Liver (tissue), 8 donors: ENCODE measurements at regions not wholly inside any gene's neighbourhood (a gene's known extent, or its start where the extent isn't known, plus 50 kb on each side); places are given as distances from the start of the nearest gene placed in this dataset.

Source experiments
- DNase-seq: peaks from one replicate; pipeline ENCODE4 v3.0.0-alpha.2; 2017; ENCODE audit warnings: low spot score
- H3K27ac ChIP-seq, 2 donors: one replicate each; pipeline ENCODE4 v1.7.0; 2013; ENCODE audit warnings: inconsistent platforms in 2 of 2, low read length in 2 of 2, control low read depth in 1 of 2, low read depth in 1 of 2, mild to moderate bottlenecking in 1 of 2
- H3K27me3 ChIP-seq, 4 donors: one replicate each; pipeline versions ENCODE4 v1.6.1 to v1.7.0; 2013; ENCODE audit warnings: low read length in 3 of 4, inconsistent platforms in 1 of 4, mild to moderate bottlenecking in 1 of 4, moderate library complexity in 1 of 4; ENCODE audit not compliant: control insufficient read depth in 4 of 4, insufficient read depth in 4 of 4
- H3K36me3 ChIP-seq, 4 donors: one replicate each; pipeline versions ENCODE4 v1.6.1 to v1.7.0; 2013; ENCODE audit warnings: low read length in 3 of 4, mild to moderate bottlenecking in 3 of 4, low read depth in 1 of 4, moderate library complexity in 1 of 4; ENCODE audit not compliant: control insufficient read depth in 4 of 4, insufficient read depth in 3 of 4
- H3K4me1 ChIP-seq, 4 donors: one replicate each; pipeline versions ENCODE4 v1.6.1 to v1.7.0; 2013; ENCODE audit warnings: low read length in 3 of 4, mild to moderate bottlenecking in 3 of 4, moderate library complexity in 1 of 4; ENCODE audit not compliant: control insufficient read depth in 4 of 4, insufficient read depth in 4 of 4
- H3K4me3 ChIP-seq, 3 donors: one replicate each; pipeline versions ENCODE4 v1.6.1 to v1.7.0; 2013; ENCODE audit warnings: low read length in 3 of 3, control low read depth in 1 of 3, low read depth in 1 of 3, mild to moderate bottlenecking in 1 of 3
- H3K9ac ChIP-seq, 2 donors: one replicate each; pipeline ENCODE4 v1.7.0; 2013; ENCODE audit warnings: low read length in 2 of 2, mild to moderate bottlenecking in 2 of 2, moderate library complexity in 2 of 2, control low read depth in 1 of 2, low read depth in 1 of 2
- H3K9me3 ChIP-seq, 4 donors: one replicate each; pipeline versions ENCODE4 v1.6.1 to v1.7.0; 2013; ENCODE audit warnings: low read length in 3 of 4; ENCODE audit not compliant: control insufficient read depth in 4 of 4
- CTCF ChIP-seq: fragments of 150-350 bp; IDR thresholded peaks from 2 replicates; pipeline ENCODE4 v1.5.1; 2017; ENCODE audit warnings: improper control_type of control experiment, low read depth, low read length; ENCODE audit not compliant: missing input control
- FOXA1 ChIP-seq: IDR thresholded peaks from 2 replicates; pipeline ENCODE4 v1.6.1; 2016; ENCODE audit warnings: antibody characterized with exemption
- FOXA2 ChIP-seq: IDR thresholded peaks from 2 replicates; pipeline ENCODE4 v1.6.1; 2016; ENCODE audit warnings: antibody characterized with exemption
- GABPA ChIP-seq, 2 donors: IDR thresholded peaks in 1 of 2; conservative IDR thresholded peaks in 1 of 2; 2 replicates each; pipeline ENCODE4 v1.6.1; 2016; ENCODE audit warnings: antibody characterized with exemption in 2 of 2, mild to moderate bottlenecking in 1 of 2, moderate library complexity in 1 of 2
- HNF4A ChIP-seq, 2 donors: conservative IDR thresholded peaks; 2 replicates each; pipeline ENCODE4 v1.6.1; 2016; ENCODE audit warnings: antibody characterized with exemption in 2 of 2, mild to moderate bottlenecking in 2 of 2
- JUND ChIP-seq, 2 donors: IDR thresholded peaks; 2 replicates each; pipeline ENCODE4 v1.6.1; 2016; ENCODE audit warnings: antibody characterized with exemption in 2 of 2
- RAD21 ChIP-seq, 2 donors: IDR thresholded peaks; 2 replicates each; pipeline ENCODE4 v1.6.1; 2016; ENCODE audit warnings: antibody characterized with exemption in 2 of 2, mild to moderate bottlenecking in 2 of 2
- RXRA ChIP-seq, 2 donors: IDR thresholded peaks; 2 replicates each; pipeline ENCODE4 v1.6.1; 2017 to 2018; ENCODE audit warnings: antibody characterized with exemption in 2 of 2, mild to moderate bottlenecking in 1 of 2
- SP1 ChIP-seq: IDR thresholded peaks from 2 replicates; pipeline ENCODE4 v1.6.1; 2018; ENCODE audit warnings: antibody characterized with exemption, mild to moderate bottlenecking
- YY1 ChIP-seq: IDR thresholded peaks from 2 replicates; pipeline ENCODE4 v1.6.1; 2016; ENCODE audit warnings: antibody characterized with exemption, mild to moderate bottlenecking
- WGBS: extraction: QIAGEN DNeasy Blood & Tissue Kit; methylation state at CpG from one replicate; pipeline ENCODE4 v1.1.7; 2013; 5-methylcytosine and 5-hydroxymethylcytosine counted together
- TF ChIP-seq, protein P1 (sequence below): IDR thresholded peaks from 2 replicates; pipeline ENCODE4 v1.6.1; 2016; ENCODE audit warnings: antibody characterized with exemption
- TF ChIP-seq, protein P2 (sequence below): IDR thresholded peaks from 2 replicates; pipeline ENCODE4 v1.6.1; 2016; ENCODE audit warnings: antibody characterized with exemption
- TF ChIP-seq, protein P3 (sequence below): IDR thresholded peaks from 2 replicates; pipeline ENCODE4 v1.6.1; 2016; ENCODE audit warnings: antibody characterized with exemption, mild to moderate bottlenecking
- donor health status: healthy.
- donor health status: healthy.
- donor health status: healthy.
- donor health status: healthy.
- donor health status: healthy.

DNA sequence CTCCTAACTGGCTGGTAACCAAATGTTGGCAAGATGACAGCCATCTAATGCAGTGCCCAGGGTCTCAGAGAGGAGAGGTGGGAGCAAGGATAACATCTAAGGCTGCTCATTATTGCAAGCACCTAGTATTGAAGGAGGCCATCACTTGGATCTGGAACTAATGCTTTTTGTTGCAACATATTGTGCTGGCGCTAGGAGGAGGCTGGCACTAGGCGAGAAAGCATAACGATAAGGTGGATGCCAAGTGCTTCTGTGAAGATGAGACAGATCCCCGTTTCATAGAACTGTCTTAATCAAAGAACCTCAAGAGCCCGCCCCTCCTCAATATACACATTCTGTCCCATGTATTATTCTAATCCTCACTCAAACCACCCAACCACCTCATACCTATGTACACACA, 774.0 kb downstream of the VRK1 start (continued):
- no peak for TF ChIP-seq FOXA1
- TF ChIP-seq FOXA2, result no peak

- TF ChIP-seq GABPA (IDR thresholded peaks at IDR 0.05 in 1 of 2, conservative IDR thresholded peaks at IDR 0.05 in 1 of 2) (no peak), RAD21 (IDR thresholded peaks at IDR 0.05) (no peak), JUND (IDR thresholded peaks at IDR 0.05) (no peak), HNF4A (conservative IDR thresholded peaks at IDR 0.05) (no peak), SP1 (no peak), CTCF (no peak), FOXA1 (no peak), RXRA (IDR thresholded peaks at IDR 0.05) (no peak)
- TF ChIP-seq, protein P1, sequence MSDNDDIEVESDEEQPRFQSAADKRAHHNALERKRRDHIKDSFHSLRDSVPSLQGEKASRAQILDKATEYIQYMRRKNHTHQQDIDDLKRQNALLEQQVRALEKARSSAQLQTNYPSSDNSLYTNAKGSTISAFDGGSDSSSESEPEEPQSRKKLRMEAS, result no peak
- TF ChIP-seq, protein P2, sequence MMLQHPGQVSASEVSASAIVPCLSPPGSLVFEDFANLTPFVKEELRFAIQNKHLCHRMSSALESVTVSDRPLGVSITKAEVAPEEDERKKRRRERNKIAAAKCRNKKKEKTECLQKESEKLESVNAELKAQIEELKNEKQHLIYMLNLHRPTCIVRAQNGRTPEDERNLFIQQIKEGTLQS, result no peak
- TF ChIP-seq, protein P3, sequence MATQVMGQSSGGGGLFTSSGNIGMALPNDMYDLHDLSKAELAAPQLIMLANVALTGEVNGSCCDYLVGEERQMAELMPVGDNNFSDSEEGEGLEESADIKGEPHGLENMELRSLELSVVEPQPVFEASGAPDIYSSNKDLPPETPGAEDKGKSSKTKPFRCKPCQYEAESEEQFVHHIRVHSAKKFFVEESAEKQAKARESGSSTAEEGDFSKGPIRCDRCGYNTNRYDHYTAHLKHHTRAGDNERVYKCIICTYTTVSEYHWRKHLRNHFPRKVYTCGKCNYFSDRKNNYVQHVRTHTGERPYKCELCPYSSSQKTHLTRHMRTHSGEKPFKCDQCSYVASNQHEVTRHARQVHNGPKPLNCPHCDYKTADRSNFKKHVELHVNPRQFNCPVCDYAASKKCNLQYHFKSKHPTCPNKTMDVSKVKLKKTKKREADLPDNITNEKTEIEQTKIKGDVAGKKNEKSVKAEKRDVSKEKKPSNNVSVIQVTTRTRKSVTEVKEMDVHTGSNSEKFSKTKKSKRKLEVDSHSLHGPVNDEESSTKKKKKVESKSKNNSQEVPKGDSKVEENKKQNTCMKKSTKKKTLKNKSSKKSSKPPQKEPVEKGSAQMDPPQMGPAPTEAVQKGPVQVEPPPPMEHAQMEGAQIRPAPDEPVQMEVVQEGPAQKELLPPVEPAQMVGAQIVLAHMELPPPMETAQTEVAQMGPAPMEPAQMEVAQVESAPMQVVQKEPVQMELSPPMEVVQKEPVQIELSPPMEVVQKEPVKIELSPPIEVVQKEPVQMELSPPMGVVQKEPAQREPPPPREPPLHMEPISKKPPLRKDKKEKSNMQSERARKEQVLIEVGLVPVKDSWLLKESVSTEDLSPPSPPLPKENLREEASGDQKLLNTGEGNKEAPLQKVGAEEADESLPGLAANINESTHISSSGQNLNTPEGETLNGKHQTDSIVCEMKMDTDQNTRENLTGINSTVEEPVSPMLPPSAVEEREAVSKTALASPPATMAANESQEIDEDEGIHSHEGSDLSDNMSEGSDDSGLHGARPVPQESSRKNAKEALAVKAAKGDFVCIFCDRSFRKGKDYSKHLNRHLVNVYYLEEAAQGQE, result no peak
- Histone ChIP-seq H3K27ac (no peak overlapping the region), H3K4me3 (no peak overlapping the region), H3K36me3 (no peaks in the 10 kb centered on the region), H3K4me1 (no peaks in the 10 kb centered on the region), H3K27me3 (peaks cover 0 to 10% (median 0%) of the 10 kb centered on the region in 4 donors), H3K9me3 (peaks cover 0 to 4% (median under 1%) of the 10 kb centered on the region in 4 donors), H3K9ac (no peak overlapping the region)
- 70% methylated on average over 5 of the region's 5 CpGs for WGBS
- no peak for DNase-seq
Observed at GRCh38 chr14:97571866-97572555, 774.8 kb downstream of the VRK1 start.

GRCh38 chr14:97572583-97573458, 775.6 kb downstream of the VRK1 start:
- TF ChIP-seq FOXA1 (no peak), YY1 (no peak)
- 56% methylated on average over 19 of the region's 19 CpGs for WGBS

More at GRCh38 chr14:97572583-97573458, 775.6 kb downstream of the VRK1 start:
- Histone ChIP-seq H3K27ac (no peak overlapping the region), H3K4me3 (no peak overlapping the region), H3K9ac (no peak overlapping the region), H3K4me1 (no peaks in the 10 kb centered on the region), H3K36me3 (no peaks in the 10 kb centered on the region), H3K27me3 (peaks cover 0 to 10% (median 0%) of the 10 kb centered on the region in 4 donors), H3K9me3 (peaks cover 0 to 4% (median under 1%) of the 10 kb centered on the region in 4 donors)
- no peak for DNase-seq
